ENCODE measurements at regions not wholly inside any gene's neighbourhood (a gene's known extent, or its start where the extent isn't known, plus 50 kb on each side); places are given as distances from the start of the nearest gene placed in this dataset.
"Not testable (repeated sequence)": the region's sequence is repeated elsewhere in the genome, so short reads cannot be mapped to it uniquely, and the experiment has no call there.

DNA sequence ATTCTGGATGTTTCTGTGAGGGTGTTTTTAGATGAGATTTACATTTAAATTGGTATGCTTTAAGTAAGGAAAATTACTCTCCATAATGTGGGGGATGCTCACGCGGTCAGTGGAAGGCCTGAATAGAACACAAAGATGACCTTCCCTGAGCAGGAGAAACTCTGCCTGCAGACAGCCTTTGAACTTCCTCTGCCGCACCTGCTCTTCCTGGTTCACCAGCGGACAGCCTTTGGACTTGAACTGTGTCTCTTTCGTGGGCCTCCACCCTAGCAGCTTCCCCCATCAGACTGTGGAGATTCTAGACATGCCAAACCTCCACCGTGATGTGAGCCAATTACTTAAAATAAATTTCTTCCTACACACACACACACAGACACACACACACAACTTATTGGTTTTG, 210.7 kb downstream of the EFCAB11 start:
- TF ChIP-seq, protein P1, sequence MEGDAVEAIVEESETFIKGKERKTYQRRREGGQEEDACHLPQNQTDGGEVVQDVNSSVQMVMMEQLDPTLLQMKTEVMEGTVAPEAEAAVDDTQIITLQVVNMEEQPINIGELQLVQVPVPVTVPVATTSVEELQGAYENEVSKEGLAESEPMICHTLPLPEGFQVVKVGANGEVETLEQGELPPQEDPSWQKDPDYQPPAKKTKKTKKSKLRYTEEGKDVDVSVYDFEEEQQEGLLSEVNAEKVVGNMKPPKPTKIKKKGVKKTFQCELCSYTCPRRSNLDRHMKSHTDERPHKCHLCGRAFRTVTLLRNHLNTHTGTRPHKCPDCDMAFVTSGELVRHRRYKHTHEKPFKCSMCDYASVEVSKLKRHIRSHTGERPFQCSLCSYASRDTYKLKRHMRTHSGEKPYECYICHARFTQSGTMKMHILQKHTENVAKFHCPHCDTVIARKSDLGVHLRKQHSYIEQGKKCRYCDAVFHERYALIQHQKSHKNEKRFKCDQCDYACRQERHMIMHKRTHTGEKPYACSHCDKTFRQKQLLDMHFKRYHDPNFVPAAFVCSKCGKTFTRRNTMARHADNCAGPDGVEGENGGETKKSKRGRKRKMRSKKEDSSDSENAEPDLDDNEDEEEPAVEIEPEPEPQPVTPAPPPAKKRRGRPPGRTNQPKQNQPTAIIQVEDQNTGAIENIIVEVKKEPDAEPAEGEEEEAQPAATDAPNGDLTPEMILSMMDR (IDR thresholded peaks at IDR 0.05; ENCODE audit: extremely low read depth, insufficient read depth, missing control alignments), result no peak
- no peak for DNase-seq (ENCODE audit: low spot score)
- in situ Hi-C loops (cut with MboI; ENCODE audit: low pct_unique_long_range_greater_than_20kb, low sequenced_read_pairs, unreplicated experiment), result no loop called here

DNA sequence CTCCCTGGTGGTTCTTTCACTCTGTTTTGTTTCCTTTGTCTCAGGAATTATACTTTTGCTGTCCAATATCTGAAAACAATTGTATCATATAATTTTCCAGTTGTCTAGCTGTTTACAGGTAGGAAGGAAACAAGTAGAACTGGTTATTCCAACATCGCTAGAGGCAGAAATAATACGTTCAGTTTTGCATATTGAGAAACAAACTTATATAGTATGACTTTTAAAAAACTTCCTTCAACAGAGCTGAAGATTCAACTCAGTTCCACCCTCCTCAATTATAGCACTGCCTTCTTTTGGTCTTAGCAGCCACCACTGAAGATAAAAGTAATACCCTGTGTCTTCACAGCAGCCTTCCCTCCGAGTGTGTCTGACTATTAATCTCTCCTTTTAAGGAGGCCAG, 214.3 kb downstream of the EFCAB11 start:
- TF ChIP-seq, protein P1 (IDR thresholded peaks at IDR 0.05; ENCODE audit: extremely low read depth, insufficient read depth, missing control alignments), result no peak
- in situ Hi-C loops (cut with MboI; ENCODE audit: low pct_unique_long_range_greater_than_20kb, low sequenced_read_pairs, unreplicated experiment), result no loop called here
- no peak for DNase-seq (ENCODE audit: low spot score)

DNA sequence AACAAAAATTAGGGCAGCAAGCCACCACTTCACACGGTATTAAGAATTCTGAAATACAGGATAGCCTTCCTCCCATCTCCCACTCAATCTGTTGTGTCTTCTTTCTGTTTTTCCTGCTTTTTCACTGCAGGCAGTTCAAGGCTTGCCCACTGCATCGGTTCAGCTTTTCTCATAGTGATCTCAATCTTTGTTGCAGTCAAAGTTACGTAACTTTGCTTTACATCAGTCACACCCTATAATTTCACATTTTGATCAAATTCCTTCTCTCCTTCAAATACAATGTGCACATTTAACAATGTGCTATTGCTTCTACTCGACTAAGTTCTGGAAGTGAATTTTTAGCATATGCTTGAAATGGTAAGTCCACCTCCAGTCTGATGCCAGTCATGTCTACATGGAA, 217.6 kb downstream of the EFCAB11 start:
- in situ Hi-C loops (cut with MboI; ENCODE audit: low pct_unique_long_range_greater_than_20kb, low sequenced_read_pairs, unreplicated experiment), result no loop called here
- no peak for DNase-seq (ENCODE audit: low spot score)
- TF ChIP-seq, protein P1 (IDR thresholded peaks at IDR 0.05; ENCODE audit: extremely low read depth, insufficient read depth, missing control alignments), result no peak

DNA sequence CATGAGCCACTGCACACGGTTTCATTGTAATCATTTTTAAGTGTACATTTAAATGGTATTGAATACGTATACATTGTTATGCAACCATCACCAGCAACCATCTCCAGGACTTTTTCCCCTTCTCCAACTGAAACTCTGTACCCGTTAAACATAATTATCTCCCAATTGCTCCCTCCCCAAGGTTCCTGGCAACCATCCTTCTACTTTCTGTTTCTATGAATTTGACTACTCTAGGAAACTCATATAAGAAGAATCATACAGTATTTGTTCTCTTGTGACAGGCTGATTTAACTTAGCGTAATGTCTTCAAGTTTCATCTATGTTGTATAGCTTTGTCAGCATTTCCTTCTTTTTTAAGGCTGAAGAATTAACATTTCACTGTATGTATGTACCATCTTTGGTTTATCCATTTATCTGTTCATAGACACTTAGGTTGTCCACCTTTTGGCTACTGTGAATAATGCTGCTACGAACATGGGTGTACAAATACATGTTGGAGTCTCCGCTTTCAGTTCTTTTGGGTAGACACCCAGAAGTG, 223.1 kb downstream of the EFCAB11 start:
- in situ Hi-C loops (cut with MboI; ENCODE audit: low pct_unique_long_range_greater_than_20kb, low sequenced_read_pairs, unreplicated experiment), result no loop called here
- TF ChIP-seq, protein P1 (IDR thresholded peaks at IDR 0.05; ENCODE audit: extremely low read depth, insufficient read depth, missing control alignments), result no peak
- DNase-seq (ENCODE audit: low spot score), result no peak

DNA sequence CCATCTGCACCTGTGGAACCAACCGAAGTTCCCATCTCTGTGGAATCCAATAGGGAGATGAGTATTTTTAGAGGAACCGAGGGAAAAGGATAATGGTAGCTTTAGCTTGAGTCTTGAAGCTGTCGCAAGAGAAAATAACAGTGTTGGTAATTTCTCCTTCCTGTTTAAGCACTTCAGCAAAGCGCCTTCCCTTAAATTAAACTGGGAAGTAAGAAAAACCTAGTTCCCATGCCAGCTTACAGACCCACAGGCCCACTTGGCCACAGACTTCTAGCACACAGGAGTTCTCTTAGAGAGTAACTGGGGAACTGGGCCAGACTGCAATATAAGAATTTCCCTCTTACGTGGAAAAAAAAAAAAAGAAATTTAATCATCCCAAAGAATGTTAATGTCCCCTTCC, 223.8 kb downstream of the EFCAB11 start:
- in situ Hi-C loops (cut with MboI; ENCODE audit: low pct_unique_long_range_greater_than_20kb, low sequenced_read_pairs, unreplicated experiment), result no loop called here
- TF ChIP-seq, protein P1 (IDR thresholded peaks at IDR 0.05; ENCODE audit: extremely low read depth, insufficient read depth, missing control alignments), result no peak
- no peak for DNase-seq (ENCODE audit: low spot score)

DNA sequence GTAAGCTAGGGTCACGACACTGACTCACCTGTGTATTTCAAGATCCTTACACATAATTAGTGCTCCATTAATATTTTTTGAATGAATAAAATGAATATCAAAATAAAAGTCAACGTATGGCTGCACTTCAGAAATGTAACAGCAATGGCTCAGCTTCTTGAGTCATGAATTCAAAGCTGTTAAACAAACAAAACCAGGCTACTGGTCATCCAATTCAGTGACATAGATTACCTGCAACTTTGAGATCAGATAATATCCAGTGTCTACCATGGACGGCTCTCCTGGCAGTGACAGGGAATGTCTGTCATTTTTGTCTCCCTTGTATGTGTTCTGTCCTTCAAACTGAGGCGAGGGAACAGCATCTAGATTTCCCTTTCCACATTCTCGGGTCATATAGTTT, 225.6 kb downstream of the EFCAB11 start:
- TF ChIP-seq, protein P1 (IDR thresholded peaks at IDR 0.05; ENCODE audit: extremely low read depth, insufficient read depth, missing control alignments), result no peak
- in situ Hi-C loops (cut with MboI; ENCODE audit: low pct_unique_long_range_greater_than_20kb, low sequenced_read_pairs, unreplicated experiment), result no loop called here
- no peak for DNase-seq (ENCODE audit: low spot score)

DNA sequence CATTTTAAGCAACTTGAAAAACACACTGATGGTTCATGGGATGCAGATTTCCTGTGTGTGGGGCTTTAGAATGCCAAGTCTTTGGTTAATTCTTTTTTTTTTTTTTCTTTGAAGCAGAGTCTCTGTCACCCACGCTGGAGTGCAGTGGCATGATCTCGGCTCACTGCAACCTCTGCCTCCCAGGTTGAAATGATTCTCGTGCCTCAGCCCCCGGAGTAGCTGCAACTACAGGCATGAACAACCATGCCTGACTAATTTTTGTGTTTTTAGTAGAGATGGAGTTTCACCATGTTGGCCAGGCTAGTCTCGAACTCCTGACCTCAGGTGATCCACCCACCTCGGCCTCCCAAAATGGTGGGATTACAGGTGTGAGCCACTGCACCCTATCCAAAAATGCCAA, 228.3 kb downstream of the EFCAB11 start:
- DNase-seq (ENCODE audit: low spot score); in situ Hi-C loops (cut with MboI; ENCODE audit: low pct_unique_long_range_greater_than_20kb, low sequenced_read_pairs, unreplicated experiment): not testable (repeated sequence)
